Activated CD8-positive, alpha-beta T cell treated with anti-CD3 and anti-CD28 coated beads for 36 hours (primary cell): ENCODE measurements at regions not wholly inside any gene's neighbourhood (a gene's known extent, or its start where the extent isn't known, plus 50 kb on each side); places are given as distances from the start of the nearest gene placed in this dataset.

ENCODE experiments used
- ATAC-seq: fragments of 200-7000 bp; cut with Tn5 transposase; one replicate; pipeline ENCODE4 v1.10.0; 2021; ENCODE audit warnings: mild to moderate bottlenecking, moderate library complexity
- CTCF ChIA-PET: fragments of 350-600 bp; sonication (Branson Sonifier 250); formaldehyde crosslinking; loops from one replicate; lab custom pipeline; 2021; ENCODE audit warnings: antibody characterized with exemption; lab: Charles Lee
- POLR2A ChIA-PET: fragments of 350-600 bp; sonication (Branson Sonifier 250); formaldehyde crosslinking; loops from one replicate; lab custom pipeline; 2021; ENCODE audit warnings: antibody characterized with exemption; lab: Charles Lee
- DNase-seq: peaks from one replicate; pipeline ENCODE4 v3.0.0-alpha.2; 2020
- H3K27ac Mint-ChIP-seq: one replicate; pipeline ENCODE4 v1.8.0; 2021; ENCODE audit warnings: mild to moderate bottlenecking, mixed read lengths
- H3K27me3 Mint-ChIP-seq: one replicate; pipeline ENCODE4 v1.8.0; 2021; ENCODE audit warnings: mixed read lengths
- H3K36me3 Mint-ChIP-seq: one replicate; pipeline ENCODE4 v1.8.0; 2021; ENCODE audit warnings: low read depth, mixed read lengths
- H3K4me1 Mint-ChIP-seq: one replicate; pipeline ENCODE4 v1.8.0; 2021; ENCODE audit warnings: low read depth, mixed read lengths
- H3K4me3 Mint-ChIP-seq: one replicate; pipeline ENCODE4 v1.8.0; 2021; ENCODE audit warnings: mild to moderate bottlenecking, moderate library complexity, mixed read lengths
- H3K9me3 Mint-ChIP-seq: one replicate; pipeline ENCODE4 v1.8.0; 2021; ENCODE audit warnings: mixed read lengths
- CTCF ChIP-seq: fragments of 200-600 bp; IDR thresholded peaks from one replicate; pipeline ENCODE4 v1.8.0; 2022; ENCODE audit warnings: antibody characterized with exemption, mild to moderate bottlenecking
- intact Hi-C: fragments of 100-400 bp; cut with micrococcal nuclease; formaldehyde crosslinking; loops from one replicate; pipeline ENCODE4 v1.10.0; 2022

GRCh38 chr6:22833191-22833590, 263.8 kb downstream of the HDGFL1 start:
- Mint-ChIP-seq H3K9me3 (peaks cover 4% of the 10 kb centered on the region), H3K36me3 (no peaks in the 10 kb centered on the region), H3K4me3 (no peak overlapping the region), H3K4me1 (no peaks in the 10 kb centered on the region), H3K27me3 (no peaks in the 10 kb centered on the region), H3K27ac (no peak overlapping the region)
- no peak for TF ChIP-seq CTCF
- intact Hi-C loops: no loop called here
- DNase-seq (no peak), ATAC-seq (no peak)
- POLR2A ChIA-PET: no interaction called here
- CTCF ChIA-PET: no interaction called here

GRCh38 chr6:22838345-22838744, 269.0 kb downstream of the HDGFL1 start:
- intact Hi-C loops: no loop called here
- Mint-ChIP-seq H3K27me3 (no peaks in the 10 kb centered on the region), H3K27ac (no peak overlapping the region), H3K4me3 (no peak overlapping the region), H3K4me1 (no peaks in the 10 kb centered on the region), H3K9me3 (peaks cover 8% of the 10 kb centered on the region), H3K36me3 (no peaks in the 10 kb centered on the region)
- no peak for TF ChIP-seq CTCF
- CTCF ChIA-PET: no interaction called here
- DNase-seq (no peak), ATAC-seq (no peak)
- POLR2A ChIA-PET: no interaction called here

- ChIA-PET POLR2A (no interaction called here), CTCF (no interaction called here)
- intact Hi-C loops: no loop called here
- H3K27ac Mint-ChIP-seq: no peak overlapping the region
- H3K27me3 Mint-ChIP-seq: no peaks in the 10 kb centered on the region
- H3K9me3 Mint-ChIP-seq: no peaks in the 10 kb centered on the region
- TF ChIP-seq CTCF: no peak
- H3K4me3 Mint-ChIP-seq: no peak overlapping the region
- H3K36me3 Mint-ChIP-seq: no peaks in the 10 kb centered on the region
- DNase-seq: no peak
- ATAC-seq: no peak
- H3K4me1 Mint-ChIP-seq: no peaks in the 10 kb centered on the region
These were observed 276.1 kb downstream of the HDGFL1 start for GRCh38 chr6:22845467-22845866.

- Mint-ChIP-seq H3K4me1 (no peaks in the 10 kb centered on the region), H3K27ac (no peak overlapping the region), H3K27me3 (no peaks in the 10 kb centered on the region), H3K9me3 (no peaks in the 10 kb centered on the region), H3K36me3 (no peaks in the 10 kb centered on the region), H3K4me3 (no peak overlapping the region)
- intact Hi-C loops: no loop called here
- POLR2A ChIA-PET: no interaction called here
- no peak for DNase-seq
- ATAC-seq: no peak
- CTCF ChIA-PET: no interaction called here
- no peak for TF ChIP-seq CTCF
These were observed 278.8 kb downstream of the HDGFL1 start for GRCh38 chr6:22848121-22848520.

- CTCF ChIA-PET: no interaction called here
- no peak overlapping the region for H3K4me3 Mint-ChIP-seq
These were observed 280.6 kb downstream of the HDGFL1 start for GRCh38 chr6:22849921-22850320.

More at GRCh38 chr6:22849921-22850320, 280.6 kb downstream of the HDGFL1 start:
- H3K27me3 Mint-ChIP-seq: no peaks in the 10 kb centered on the region
- no peaks in the 10 kb centered on the region for H3K9me3 Mint-ChIP-seq
- DNase-seq (no peak), ATAC-seq (no peak)
- intact Hi-C loops: no loop called here
- no peak overlapping the region for H3K27ac Mint-ChIP-seq
- H3K4me1 Mint-ChIP-seq: no peaks in the 10 kb centered on the region
- POLR2A ChIA-PET: no interaction called here
- H3K36me3 Mint-ChIP-seq: no peaks in the 10 kb centered on the region
- no peak for TF ChIP-seq CTCF
